Endodermal cell (in vitro differentiated cells): ENCODE measurements at regions not wholly inside any gene's neighbourhood (a gene's known extent, or its start where the extent isn't known, plus 50 kb on each side); places are given as distances from the start of the nearest gene placed in this dataset.

Experiments used
- DNase-seq: peaks from one replicate; pipeline ENCODE4 v3.0.0-alpha.2; 2017
- H3K27ac ChIP-seq: 2 replicates; pipeline ENCODE4 v1.5.1; 2013; ENCODE audit warnings: mild to moderate bottlenecking, low read depth, low read length, moderate library complexity
- H3K27me3 ChIP-seq: 2 replicates; pipeline ENCODE4 v1.6.1; 2013; ENCODE audit warnings: mild to moderate bottlenecking, low read length, moderate library complexity; ENCODE audit not compliant: insufficient read depth, control insufficient read depth, poor library complexity, severe bottlenecking
- H3K36me3 ChIP-seq: 2 replicates; pipeline ENCODE4 v1.7.0; 2013; ENCODE audit warnings: mild to moderate bottlenecking, low read length, moderate library complexity; ENCODE audit not compliant: control insufficient read depth, insufficient read depth
- H3K4me1 ChIP-seq: one replicate; pipeline ENCODE4 v1.7.0; 2013; ENCODE audit warnings: low read length; ENCODE audit not compliant: control insufficient read depth, insufficient read depth
- H3K4me3 ChIP-seq: 2 replicates; pipeline ENCODE4 v1.5.1; 2013; ENCODE audit warnings: mild to moderate bottlenecking, low read length, moderate library complexity
- H3K9ac ChIP-seq: 2 replicates; pipeline ENCODE4 v1.6.1; 2013; ENCODE audit warnings: mild to moderate bottlenecking, low read length, moderate library complexity; ENCODE audit not compliant: poor library complexity, severe bottlenecking; ENCODE audit errors: extremely low read depth
- H3K9me3 ChIP-seq: 2 replicates; pipeline ENCODE4 v1.6.1; 2013; ENCODE audit warnings: mild to moderate bottlenecking, low read length, moderate library complexity; ENCODE audit not compliant: control insufficient read depth
- H3K27ac Mint-ChIP-seq: 2 replicates; pipeline ENCODE4 v1.8.0; 2020; ENCODE audit warnings: mixed read lengths
- H3K27me3 Mint-ChIP-seq: 2 replicates; pipeline ENCODE4 v1.8.0; 2021; ENCODE audit warnings: mild to moderate bottlenecking, mixed read lengths; ENCODE audit not compliant: insufficient read depth
- H3K36me3 Mint-ChIP-seq: 2 replicates; pipeline ENCODE4 v1.8.0; 2020; ENCODE audit warnings: low read depth, mixed read lengths
- H3K4me1 Mint-ChIP-seq: 2 replicates; pipeline ENCODE4 v1.8.0; 2020; ENCODE audit warnings: mixed read lengths
- H3K4me3 Mint-ChIP-seq: 2 replicates; pipeline ENCODE4 v1.8.0; 2020; ENCODE audit warnings: mild to moderate bottlenecking, moderate library complexity, mixed read lengths
- H3K9me3 Mint-ChIP-seq: 2 replicates; pipeline ENCODE4 v1.8.0; 2020; ENCODE audit warnings: mild to moderate bottlenecking, mixed read lengths
- CTCF ChIP-seq: fragments of 200-600 bp; sonication (generic); conservative IDR thresholded peaks from 2 replicates; pipeline ENCODE4 v1.5.0; 2021; ENCODE audit warnings: antibody characterized with exemption, mild to moderate bottlenecking
- WGBS, 2 experiments: methylation state at CpG; one replicate each; pipeline versions ENCODE4 v1.1.5 to v1.1.7; 2013; ENCODE audit warnings: missing lambda C conversion rate in 2 of 2, mixed read lengths in 1 of 2; ENCODE audit not compliant: insufficient coverage in 1 of 2, insufficient read length in 1 of 2; 5-methylcytosine and 5-hydroxymethylcytosine counted together

GRCh38 chr6:19918436-19918835 is 81.3 kb downstream of the ID4 start:
- Histone ChIP-seq H3K9me3 (peaks cover 23% of the 10 kb centered on the region), H3K4me1 (no peaks in the 10 kb centered on the region), H3K4me3 (no peak overlapping the region), H3K27ac (no peak overlapping the region), H3K9ac (no peak overlapping the region), H3K36me3 (no peaks in the 10 kb centered on the region), H3K27me3 (no peaks in the 10 kb centered on the region)
- DNase-seq = no peak
- Mint-ChIP-seq H3K27me3 (peaks cover 4% of the 10 kb centered on the region), H3K36me3 (no peaks in the 10 kb centered on the region), H3K9me3 (peaks cover 24% of the 10 kb centered on the region), H3K4me1 (no peaks in the 10 kb centered on the region), H3K27ac (no peak overlapping the region), H3K4me3 (no peak overlapping the region)
- WGBS, 2 experiments = 81 to 83% methylated on average over 1 of the region's 1 CpG
- TF ChIP-seq CTCF = no peak

GRCh38 chr6:19921786-19922185 is 84.6 kb downstream of the ID4 start:
- Mint-ChIP-seq H3K36me3 (no peaks in the 10 kb centered on the region), H3K4me1 (no peaks in the 10 kb centered on the region), H3K27me3 (no peaks in the 10 kb centered on the region), H3K4me3 (no peak overlapping the region), H3K9me3 (peaks cover 18% of the 10 kb centered on the region), H3K27ac (no peak overlapping the region)
- Histone ChIP-seq H3K36me3 (no peaks in the 10 kb centered on the region), H3K9me3 (peaks cover 14% of the 10 kb centered on the region), H3K4me1 (peaks cover 7% of the 10 kb centered on the region), H3K27me3 (no peaks in the 10 kb centered on the region), H3K27ac (no peak overlapping the region), H3K9ac (no peak overlapping the region), H3K4me3 (no peak overlapping the region)
- WGBS, 2 experiments = 94% methylated on average over 6 to 9 of the region's 9 CpGs
- no peak for TF ChIP-seq CTCF
- DNase-seq = no peak

GRCh38 chr6:19925533-19925932 is 88.4 kb downstream of the ID4 start:
- Histone ChIP-seq H3K9me3 (no peaks in the 10 kb centered on the region), H3K4me1 (peaks cover 12% of the 10 kb centered on the region), H3K27me3 (no peaks in the 10 kb centered on the region), H3K27ac (no peak overlapping the region), H3K4me3 (no peak overlapping the region), H3K36me3 (no peaks in the 10 kb centered on the region), H3K9ac (no peak overlapping the region)
- no peak overlapping the region for H3K27ac Mint-ChIP-seq
- peaks cover 22% of the 10 kb centered on the region for H3K4me1 Mint-ChIP-seq
- H3K27me3 Mint-ChIP-seq = no peaks in the 10 kb centered on the region
- H3K36me3 Mint-ChIP-seq = no peaks in the 10 kb centered on the region
- peaks cover 2% of the 10 kb centered on the region for H3K9me3 Mint-ChIP-seq
- WGBS, 2 experiments = 100% methylated on average over 1 of the region's 1 CpG; no CpG with 5 or more reads in 1 of the 2 experiments
- DNase-seq = no peak
- no peak for TF ChIP-seq CTCF
- H3K4me3 Mint-ChIP-seq = no peak overlapping the region
